ENCODE measurements at regions not wholly inside any gene's neighbourhood (a gene's known extent, or its start where the extent isn't known, plus 50 kb on each side); places are given as distances from the start of the nearest gene placed in this dataset.

GRCh38 chr14:22403296-22403695 is 185.7 kb downstream of the DAD1 start:
- CTCF ChIA-PET (ENCODE audit: partially characterized antibody), result interaction anchor here (1.0 to 1.7 kb wide), 2 partner anchors 17 to 157 kb away, joined by 3 to 6 read pairs; no protein-coding TSS in a partner anchor
- H3K23me2 ChIP-seq (ENCODE audit: low read depth, low read length), result no peaks in the 10 kb centered on the region
- H2AK5ac ChIP-seq (ENCODE audit: low read depth, low read length), result no peak overlapping the region
- no peak overlapping the region for H2BK120ac ChIP-seq (replicated peaks; ENCODE audit: low read depth, low read length)
- no peaks in the 10 kb centered on the region for H3K79me2 ChIP-seq (ENCODE audit: control insufficient read depth in 1 of 2, insufficient read depth in 2 of 2, low read length in 2 of 2)
- H4K5ac ChIP-seq (ENCODE audit: insufficient read length, low read depth, low read length), result no peak overlapping the region
- no peaks in the 10 kb centered on the region for H3K4me1 ChIP-seq (replicated peaks in 1 of 4; ENCODE audit: control insufficient read depth in 3 of 4, insufficient read depth in 4 of 4, low read length in 3 of 4)
- no peaks in the 10 kb centered on the region for H3K27me3 ChIP-seq (replicated peaks in 1 of 4; ENCODE audit: control insufficient read depth in 3 of 4, extremely low read depth in 1 of 4, insufficient read depth in 3 of 4, low read length in 3 of 4)
- H3K79me1 ChIP-seq (ENCODE audit: low read depth, low read length), result no peaks in the 10 kb centered on the region
- no peak overlapping the region for H3K27ac ChIP-seq (ENCODE audit: low read depth, low read length)
- H4K91ac ChIP-seq (replicated peaks; ENCODE audit: insufficient read length, low read length), result no peak overlapping the region
- POLR2A ChIA-PET (ENCODE audit: partially characterized antibody), result interaction anchor here (0.6 kb wide), 1 partner anchor 246 kb away, joined by 3 read pairs; no protein-coding TSS in a partner anchor
- no peaks in the 10 kb centered on the region for H3K9me3 ChIP-seq (ENCODE audit: insufficient read depth in 2 of 2, low read depth in 1 of 2, low read length in 1 of 2)
- H3K4me3 ChIP-seq (ENCODE audit: extremely low read depth in 1 of 4, insufficient read depth in 2 of 4, low read depth in 3 of 4, low read length in 4 of 4), result no peak overlapping the region
- no peak overlapping the region for H2BK15ac ChIP-seq (ENCODE audit: low read length)
- H3K23ac ChIP-seq (ENCODE audit: insufficient read length), result no peak overlapping the region
- H3K18ac ChIP-seq (ENCODE audit: extremely low read depth, low read length), result no peak overlapping the region
- H4K8ac ChIP-seq (ENCODE audit: extremely low read depth, insufficient read depth, low read length), result no peak overlapping the region
- no peak overlapping the region for H3K4me2 ChIP-seq (ENCODE audit: insufficient read depth in 1 of 2, low read depth in 2 of 2, low read length in 2 of 2)
- H3K36me3 ChIP-seq (ENCODE audit: control insufficient read depth in 2 of 4, insufficient read depth in 4 of 4, low read length in 3 of 4), result no peaks in the 10 kb centered on the region
- H3K56ac ChIP-seq (replicated peaks; ENCODE audit: insufficient read length, low read depth, low read length), result no peak overlapping the region
- no peak overlapping the region for H2BK5ac ChIP-seq (ENCODE audit: low read depth, low read length)
- no peak overlapping the region for H3K4ac ChIP-seq (replicated peaks; ENCODE audit: insufficient read length, low read depth, low read length)
- no peak overlapping the region for H2AFZ ChIP-seq (ENCODE audit: low read length)
- no peak overlapping the region for H2BK20ac ChIP-seq (ENCODE audit: low read length)
- no peak overlapping the region for H3K9ac ChIP-seq (replicated peaks in 1 of 4; ENCODE audit: extremely low read depth in 1 of 4, low read depth in 3 of 4, low read length in 3 of 4)
- FAIRE-seq (no peak), DNase-seq (ENCODE audit: low read depth in 1 of 2, low spot score in 2 of 2) (no peak)
- H3K14ac ChIP-seq (ENCODE audit: insufficient read length), result no peak overlapping the region
- no peak overlapping the region for H2BK12ac ChIP-seq (ENCODE audit: low read depth, low read length)
- 95% methylated on average over 4 of the region's 4 CpGs; no CpG with 5 or more reads in 1 of the 2 experiments for WGBS, 2 experiments (ENCODE audit: extremely low coverage in 1 of 2, insufficient coverage in 1 of 2, insufficient read length in 1 of 2, insufficient replicate concordance in 2 of 2, low coverage in 1 of 2, low lambda C conversion rate in 2 of 2, missing lambda C conversion rate in 1 of 2)
- TF ChIP-seq POU5F1 (IDR thresholded peaks at IDR 0.05; ENCODE audit: low read depth, low read length), result no peak
- TF ChIP-seq EP300 (IDR thresholded peaks at IDR 0.05; ENCODE audit: borderline replicate concordance in 1 of 2, low read depth in 2 of 2, low read length in 2 of 2), result no peak
- TF ChIP-seq SUZ12 (IDR thresholded peaks at IDR 0.05; ENCODE audit: low read length), result no peak
- H4K20me1 ChIP-seq (replicated peaks in 1 of 2; ENCODE audit: control insufficient read depth in 1 of 2, insufficient read depth in 2 of 2, low read length in 2 of 2), result no peaks in the 10 kb centered on the region
